Ascending aorta (tissue), 2 donors: ENCODE measurements at regions not wholly inside any gene's neighbourhood (a gene's known extent, or its start where the extent isn't known, plus 50 kb on each side); places are given as distances from the start of the nearest gene placed in this dataset.

Source experiments
- DNase-seq, 2 donors: peaks; one replicate each; pipeline ENCODE4 v3.0.0-alpha.2; 2019; ENCODE audit warnings: low spot score in 2 of 2
- H3K27ac ChIP-seq, 2 donors: fragments of 200-600 bp; sonication (generic); one replicate each; pipeline ENCODE4 v1.5.1; 2016 to 2017; ENCODE audit warnings: mild to moderate bottlenecking in 1 of 2
- H3K27me3 ChIP-seq: fragments of 200-600 bp; sonication (generic); one replicate; pipeline ENCODE4 v1.5.1; 2017
- H3K36me3 ChIP-seq, 2 donors: fragments of 200-600 bp; sonication (generic); one replicate each; pipeline ENCODE4 v1.5.1; 2016
- H3K4me1 ChIP-seq, 2 donors: fragments of 200-600 bp; sonication (generic); one replicate each; pipeline ENCODE4 v1.5.1; 2016 to 2017; ENCODE audit warnings: mild to moderate bottlenecking in 1 of 2
- H3K4me3 ChIP-seq, 2 donors: fragments of 200-600 bp; sonication (generic); one replicate each; pipeline ENCODE4 v1.5.1; 2016 to 2017; ENCODE audit warnings: mild to moderate bottlenecking in 1 of 2
- H3K9me3 ChIP-seq, 2 donors: fragments of 200-600 bp; sonication (generic); one replicate each; pipeline ENCODE4 v1.5.1; 2016
- CTCF ChIP-seq, 3 experiments: fragments of 200-600 bp in 2 of 3; fragments of 450-650 bp in 1 of 3; sonication (generic) in 2 of 3; IDR thresholded peaks; one replicate each; pipeline ENCODE4 v1.5.1; 2016 to 2019; ENCODE audit warnings: antibody characterized with exemption in 3 of 3, mild to moderate bottlenecking in 1 of 3, moderate library complexity in 1 of 3
- intact Hi-C: fragments of 100-400 bp; cut with DNase I; formaldehyde crosslinking; loops from one replicate; pipeline ENCODE4 v1.15.1; 2023

GRCh38 chr10:121294630-121295029 is 303.6 kb downstream of the FGFR2 start:
- TF ChIP-seq CTCF (IDR thresholded peaks at IDR 0.05) = no peak
- intact Hi-C loops = no loop called here

GRCh38 chr10:121296378-121296777 is 301.9 kb downstream of the FGFR2 start:
- H3K4me1 ChIP-seq = no peaks in the 10 kb centered on the region
- no peak for TF ChIP-seq CTCF (IDR thresholded peaks at IDR 0.05)
- H3K27me3 ChIP-seq = no peaks in the 10 kb centered on the region
- H3K27ac ChIP-seq = no peak overlapping the region
- no peak for DNase-seq
- no peaks in the 10 kb centered on the region for H3K36me3 ChIP-seq
- no peak overlapping the region for H3K4me3 ChIP-seq
- no peaks in the 10 kb centered on the region for H3K9me3 ChIP-seq
- intact Hi-C loops = no loop called here

More at GRCh38 chr10:121294630-121295029, 303.6 kb downstream of the FGFR2 start:
- Histone ChIP-seq H3K9me3 (no peaks in the 10 kb centered on the region), H3K27me3 (no peaks in the 10 kb centered on the region), H3K4me3 (no peak overlapping the region), H3K36me3 (no peaks in the 10 kb centered on the region), H3K27ac (no peak overlapping the region), H3K4me1 (no peaks in the 10 kb centered on the region)
- DNase-seq = no peak

GRCh38 chr10:121296881-121297585 is 301.2 kb downstream of the FGFR2 start:
- Histone ChIP-seq H3K36me3 (no peaks in the 10 kb centered on the region), H3K4me3 (no peak overlapping the region), H3K9me3 (no peaks in the 10 kb centered on the region), H3K4me1 (no peaks in the 10 kb centered on the region), H3K27me3 (no peaks in the 10 kb centered on the region), H3K27ac (no peak overlapping the region)
- no peak for TF ChIP-seq CTCF (IDR thresholded peaks at IDR 0.05)
- no peak for DNase-seq
- intact Hi-C loops = no loop called here

DNA sequence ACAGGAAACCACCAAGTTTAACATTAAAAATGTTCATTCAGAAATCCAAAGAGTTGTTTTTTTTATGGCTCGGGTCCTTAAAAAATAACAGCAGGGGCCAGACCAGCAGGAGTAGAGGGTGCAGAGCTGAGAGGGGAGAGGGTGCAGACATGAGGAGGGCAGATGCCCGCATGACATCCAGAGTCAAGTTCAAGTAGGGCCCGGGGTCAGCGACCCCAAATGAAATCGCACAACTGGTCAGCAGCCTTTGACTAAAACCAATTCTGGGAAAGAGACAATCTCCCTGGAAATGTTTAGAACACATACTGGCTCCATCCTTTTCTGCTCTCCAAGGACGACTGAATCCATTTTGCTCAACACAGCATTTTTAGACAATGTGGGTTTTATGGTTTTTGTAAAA is 297.5 kb downstream of the FGFR2 start:
- TF ChIP-seq CTCF (IDR thresholded peaks at IDR 0.05) = no peak
- Histone ChIP-seq H3K36me3 (no peaks in the 10 kb centered on the region), H3K4me1 (no peaks in the 10 kb centered on the region), H3K27me3 (peaks cover 3% of the 10 kb centered on the region), H3K9me3 (no peaks in the 10 kb centered on the region), H3K27ac (no peak overlapping the region), H3K4me3 (no peak overlapping the region)
- no peak for DNase-seq
- intact Hi-C loops = no loop called here

DNA sequence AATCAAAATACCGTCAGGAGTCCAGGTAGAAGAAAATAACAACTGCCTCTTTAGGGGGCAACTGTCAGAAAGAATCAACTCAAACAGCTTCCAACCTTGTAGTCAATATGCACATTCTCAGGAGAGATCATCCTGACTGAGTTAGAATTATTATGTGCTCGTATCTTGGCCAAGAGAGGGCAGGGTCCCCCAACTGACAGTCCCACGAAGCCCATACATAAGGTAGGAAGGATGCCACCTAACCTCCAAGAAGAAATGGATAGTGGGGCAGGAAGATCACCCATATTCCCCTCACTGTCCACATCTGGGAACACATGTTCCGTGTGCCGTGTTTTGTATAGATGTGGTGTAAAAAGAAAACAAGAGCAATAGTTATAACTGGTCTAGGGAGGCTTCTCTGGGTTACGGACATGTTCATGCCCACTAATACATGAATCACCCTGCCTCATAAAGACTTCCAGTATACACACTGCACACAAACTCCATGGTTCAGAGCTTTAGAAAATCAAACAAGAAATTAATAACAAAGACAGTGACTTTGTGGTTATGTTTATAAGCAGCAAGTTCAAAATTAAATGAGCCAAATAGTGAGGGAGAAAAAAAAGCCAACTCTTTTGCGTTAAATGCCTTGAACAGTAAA is 295.6 kb downstream of the FGFR2 start:
- Histone ChIP-seq H3K4me1 (no peaks in the 10 kb centered on the region), H3K36me3 (no peaks in the 10 kb centered on the region), H3K27ac (no peak overlapping the region), H3K27me3 (peaks cover 3% of the 10 kb centered on the region), H3K9me3 (no peaks in the 10 kb centered on the region), H3K4me3 (no peak overlapping the region)
- no peak for DNase-seq
- TF ChIP-seq CTCF (IDR thresholded peaks at IDR 0.05) = no peak
- intact Hi-C loops = no loop called here
